ENCODE measurements at regions not wholly inside any gene's neighbourhood (a gene's known extent, or its start where the extent isn't known, plus 50 kb on each side); places are given as distances from the start of the nearest gene placed in this dataset.

DNA sequence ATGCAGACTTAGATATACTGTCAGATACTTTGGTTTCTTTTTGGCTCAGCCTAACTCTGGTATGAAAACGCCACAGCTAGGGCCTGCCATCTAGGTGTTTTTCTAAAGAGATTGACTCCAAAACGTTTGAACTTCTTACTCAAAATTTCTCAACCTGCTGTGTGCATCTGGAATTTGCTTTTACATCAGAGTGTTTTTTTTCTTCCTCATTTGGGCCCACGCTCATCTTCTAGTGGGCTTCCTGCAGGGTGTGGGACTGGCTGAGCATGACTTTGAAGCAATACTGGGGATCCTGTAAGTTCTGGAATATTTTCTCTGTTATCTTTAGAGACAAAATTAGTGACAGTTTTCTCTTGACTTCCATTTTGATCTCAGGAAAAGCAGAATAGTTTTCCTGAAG, 117.8 kb downstream of the NR1D2 start:
- no peaks in the 10 kb centered on the region for H3K27me3 ChIP-seq (ENCODE audit: control insufficient read depth, insufficient read depth, low read length)
- no TSS peak for BruUV-seq (replicated peaks)
- ChIA-PET POLR2A (no interaction called here), CTCF (no interaction called here)
- H3K27ac ChIP-seq (ENCODE audit: low read length) = no peak overlapping the region
- intact Hi-C loops (cut with micrococcal nuclease; ENCODE audit: unreplicated experiment) (no loop called here), in situ Hi-C loops (cut with HindIII; ENCODE audit: low pct_unique_long_range_greater_than_20kb, low sequenced_read_pairs) (no loop called here)
- H3K4me3 ChIP-seq (ENCODE audit: low read depth in 2 of 2, low read length in 2 of 2) = no peak overlapping the region
- H3K9me3 ChIP-seq (ENCODE audit: control insufficient read depth, insufficient read depth, low read depth, low read length) = no peaks in the 10 kb centered on the region
- no peaks in the 10 kb centered on the region for H3K4me1 ChIP-seq (ENCODE audit: control insufficient read depth, insufficient read depth, low read length)
- DNase-seq (ENCODE audit: low read depth, low spot score) (no peak), ATAC-seq (no peak)
- no peaks in the 10 kb centered on the region for H3K36me3 ChIP-seq (ENCODE audit: control insufficient read depth, insufficient read depth, low read length)
- TF ChIP-seq, protein P1, sequence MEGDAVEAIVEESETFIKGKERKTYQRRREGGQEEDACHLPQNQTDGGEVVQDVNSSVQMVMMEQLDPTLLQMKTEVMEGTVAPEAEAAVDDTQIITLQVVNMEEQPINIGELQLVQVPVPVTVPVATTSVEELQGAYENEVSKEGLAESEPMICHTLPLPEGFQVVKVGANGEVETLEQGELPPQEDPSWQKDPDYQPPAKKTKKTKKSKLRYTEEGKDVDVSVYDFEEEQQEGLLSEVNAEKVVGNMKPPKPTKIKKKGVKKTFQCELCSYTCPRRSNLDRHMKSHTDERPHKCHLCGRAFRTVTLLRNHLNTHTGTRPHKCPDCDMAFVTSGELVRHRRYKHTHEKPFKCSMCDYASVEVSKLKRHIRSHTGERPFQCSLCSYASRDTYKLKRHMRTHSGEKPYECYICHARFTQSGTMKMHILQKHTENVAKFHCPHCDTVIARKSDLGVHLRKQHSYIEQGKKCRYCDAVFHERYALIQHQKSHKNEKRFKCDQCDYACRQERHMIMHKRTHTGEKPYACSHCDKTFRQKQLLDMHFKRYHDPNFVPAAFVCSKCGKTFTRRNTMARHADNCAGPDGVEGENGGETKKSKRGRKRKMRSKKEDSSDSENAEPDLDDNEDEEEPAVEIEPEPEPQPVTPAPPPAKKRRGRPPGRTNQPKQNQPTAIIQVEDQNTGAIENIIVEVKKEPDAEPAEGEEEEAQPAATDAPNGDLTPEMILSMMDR (IDR thresholded peaks at IDR 0.05) = no peak
- TF ChIP-seq TCF7L2 (IDR thresholded peaks at IDR 0.05; ENCODE audit: low read depth, low read length) (no peak), POLR2AphosphoS5 (IDR thresholded peaks at IDR 0.05; ENCODE audit: low read depth, low read length) (no peak), SIN3A (IDR thresholded peaks at IDR 0.05; ENCODE audit: borderline replicate concordance, insufficient read depth, low read depth, low read length) (no peak)
- TF ChIP-seq, protein P2, sequence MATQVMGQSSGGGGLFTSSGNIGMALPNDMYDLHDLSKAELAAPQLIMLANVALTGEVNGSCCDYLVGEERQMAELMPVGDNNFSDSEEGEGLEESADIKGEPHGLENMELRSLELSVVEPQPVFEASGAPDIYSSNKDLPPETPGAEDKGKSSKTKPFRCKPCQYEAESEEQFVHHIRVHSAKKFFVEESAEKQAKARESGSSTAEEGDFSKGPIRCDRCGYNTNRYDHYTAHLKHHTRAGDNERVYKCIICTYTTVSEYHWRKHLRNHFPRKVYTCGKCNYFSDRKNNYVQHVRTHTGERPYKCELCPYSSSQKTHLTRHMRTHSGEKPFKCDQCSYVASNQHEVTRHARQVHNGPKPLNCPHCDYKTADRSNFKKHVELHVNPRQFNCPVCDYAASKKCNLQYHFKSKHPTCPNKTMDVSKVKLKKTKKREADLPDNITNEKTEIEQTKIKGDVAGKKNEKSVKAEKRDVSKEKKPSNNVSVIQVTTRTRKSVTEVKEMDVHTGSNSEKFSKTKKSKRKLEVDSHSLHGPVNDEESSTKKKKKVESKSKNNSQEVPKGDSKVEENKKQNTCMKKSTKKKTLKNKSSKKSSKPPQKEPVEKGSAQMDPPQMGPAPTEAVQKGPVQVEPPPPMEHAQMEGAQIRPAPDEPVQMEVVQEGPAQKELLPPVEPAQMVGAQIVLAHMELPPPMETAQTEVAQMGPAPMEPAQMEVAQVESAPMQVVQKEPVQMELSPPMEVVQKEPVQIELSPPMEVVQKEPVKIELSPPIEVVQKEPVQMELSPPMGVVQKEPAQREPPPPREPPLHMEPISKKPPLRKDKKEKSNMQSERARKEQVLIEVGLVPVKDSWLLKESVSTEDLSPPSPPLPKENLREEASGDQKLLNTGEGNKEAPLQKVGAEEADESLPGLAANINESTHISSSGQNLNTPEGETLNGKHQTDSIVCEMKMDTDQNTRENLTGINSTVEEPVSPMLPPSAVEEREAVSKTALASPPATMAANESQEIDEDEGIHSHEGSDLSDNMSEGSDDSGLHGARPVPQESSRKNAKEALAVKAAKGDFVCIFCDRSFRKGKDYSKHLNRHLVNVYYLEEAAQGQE (IDR thresholded peaks at IDR 0.05; ENCODE audit: insufficient read depth in 1 of 2, low read depth in 2 of 2, low read length in 1 of 2) = no peak
